ENCODE measurements at regions not wholly inside any gene's neighbourhood (a gene's known extent, or its start where the extent isn't known, plus 50 kb on each side); places are given as distances from the start of the nearest gene placed in this dataset.

GRCh38 chr3:159640225-159640624 is 348.4 kb upstream of the IL12A start:
- no peak for TF ChIP-seq EZH2 (optimal IDR thresholded peaks at IDR 0.05; ENCODE audit: low read depth, low read length)
- TF ChIP-seq, protein P1, sequence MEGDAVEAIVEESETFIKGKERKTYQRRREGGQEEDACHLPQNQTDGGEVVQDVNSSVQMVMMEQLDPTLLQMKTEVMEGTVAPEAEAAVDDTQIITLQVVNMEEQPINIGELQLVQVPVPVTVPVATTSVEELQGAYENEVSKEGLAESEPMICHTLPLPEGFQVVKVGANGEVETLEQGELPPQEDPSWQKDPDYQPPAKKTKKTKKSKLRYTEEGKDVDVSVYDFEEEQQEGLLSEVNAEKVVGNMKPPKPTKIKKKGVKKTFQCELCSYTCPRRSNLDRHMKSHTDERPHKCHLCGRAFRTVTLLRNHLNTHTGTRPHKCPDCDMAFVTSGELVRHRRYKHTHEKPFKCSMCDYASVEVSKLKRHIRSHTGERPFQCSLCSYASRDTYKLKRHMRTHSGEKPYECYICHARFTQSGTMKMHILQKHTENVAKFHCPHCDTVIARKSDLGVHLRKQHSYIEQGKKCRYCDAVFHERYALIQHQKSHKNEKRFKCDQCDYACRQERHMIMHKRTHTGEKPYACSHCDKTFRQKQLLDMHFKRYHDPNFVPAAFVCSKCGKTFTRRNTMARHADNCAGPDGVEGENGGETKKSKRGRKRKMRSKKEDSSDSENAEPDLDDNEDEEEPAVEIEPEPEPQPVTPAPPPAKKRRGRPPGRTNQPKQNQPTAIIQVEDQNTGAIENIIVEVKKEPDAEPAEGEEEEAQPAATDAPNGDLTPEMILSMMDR (IDR thresholded peaks at IDR 0.05; ENCODE audit: low read length) = no peak

Measured in MM.1S (cell line).